A549 (cell line): ENCODE measurements at regions not wholly inside any gene's neighbourhood (a gene's known extent, or its start where the extent isn't known, plus 50 kb on each side); places are given as distances from the start of the nearest gene placed in this dataset.

Source experiments
- ATAC-seq, 2 experiments: fragments of 200-7000 bp in 1 of 2; fragments of >200 bp in 1 of 2; cut with Nextera tagmentation in 1 of 2; cut with Tn5 transposase in 1 of 2; 3 replicates each; pipeline versions ENCODE4 v1.8.0 to v1.9.1; 2018 to 2020; ENCODE audit warnings: mild to moderate bottlenecking in 1 of 2, moderate library complexity in 1 of 2
- CTCF ChIA-PET: fragments of 300-600 bp; sonication (Branson Sonifier 250); formaldehyde crosslinking; extraction: SDS; loops from one replicate; lab custom pipeline; 2021; ENCODE audit warnings: antibody characterized with exemption, inconsistent platforms; lab: Yijun Ruan, JAX
- POLR2A ChIA-PET: fragments of 350-600 bp; formaldehyde crosslinking; extraction: SDS; loops from one replicate; lab custom pipeline; 2021; ENCODE audit warnings: antibody characterized with exemption, inconsistent platforms; lab: Yijun Ruan, JAX
- DNase-seq, 2 experiments: peaks; one replicate each; pipeline versions ENCODE4 v3.0.0 to v3.0.0-alpha.2; 2011 to 2016; ENCODE audit warnings: low read depth in 1 of 2, low spot score in 1 of 2
- FAIRE-seq: peaks from 2 replicates; lab custom pipeline; 2011; peaks lifted over from hg19 to GRCh38; lab: Jason Lieb, UNC
- H3K27ac ChIP-seq, 2 experiments: fragments of >200 bp; sonication (Bioruptor Twin); formaldehyde crosslinking; 3 replicates each; pipeline ENCODE4 v1.5.1; 2016 to 2017
- H3K4me1 ChIP-seq: fragments of >200 bp; sonication (Bioruptor Twin); formaldehyde crosslinking; 3 replicates; pipeline ENCODE4 v1.6.1; 2016
- H3K4me2 ChIP-seq: fragments of >200 bp; sonication (Bioruptor Twin); formaldehyde crosslinking; 3 replicates; pipeline ENCODE4 v1.6.1; 2016
- H3K4me3 ChIP-seq: fragments of >200 bp; sonication (Bioruptor Twin); formaldehyde crosslinking; 3 replicates; pipeline ENCODE4 v1.5.1; 2016
- H3K9me3 ChIP-seq: fragments of >200 bp; sonication (Bioruptor Twin); formaldehyde crosslinking; 3 replicates; pipeline ENCODE4 v1.6.1; 2016
- CBX2 ChIP-seq: fragments of 200-600 bp; sonication (generic); IDR thresholded peaks from 2 replicates; pipeline ENCODE4 v1.6.1; 2016; ENCODE audit warnings: low read depth, mild to moderate bottlenecking, borderline replicate concordance
- EHF ChIP-seq: fragments of 250-450 bp; sonication (Bioruptor Pico); IDR thresholded peaks from 2 replicates; pipeline ENCODE4 v1.5.0; 2020; ENCODE audit warnings: mild to moderate bottlenecking
- EHMT2 ChIP-seq: fragments of 200-600 bp; sonication (generic); IDR thresholded peaks from 2 replicates; pipeline ENCODE4 v1.6.1; 2016; ENCODE audit warnings: antibody characterized with exemption, low read depth, mild to moderate bottlenecking, moderate library complexity
- EP300 ChIP-seq, 2 experiments: fragments of >200 bp; sonication (Bioruptor Twin); formaldehyde crosslinking; IDR thresholded peaks; 2 replicates in 1 of 2; 3 replicates in 1 of 2; pipeline ENCODE4 v1.6.1; 2016 to 2017
- FOSB ChIP-seq: fragments of 250-450 bp; sonication (Bioruptor Pico); IDR thresholded peaks from 2 replicates; pipeline ENCODE4 v1.5.0; 2020; ENCODE audit warnings: mild to moderate bottlenecking, moderate library complexity
- FOSL2 ChIP-seq, 2 experiments: fragments of 450-650 bp in 1 of 2; fragments of >200 bp in 1 of 2; sonication (Bioruptor Twin) in 1 of 2; formaldehyde crosslinking; IDR thresholded peaks; 2 replicates each; pipeline versions ENCODE4 v1.5.0 to v1.6.1; 2016 to 2020; ENCODE audit warnings: mild to moderate bottlenecking in 1 of 2, moderate library complexity in 1 of 2
- HOXB13 ChIP-seq: fragments of 250-450 bp; sonication (Bioruptor Pico); IDR thresholded peaks from 2 replicates; pipeline ENCODE4 v1.5.0; 2020; ENCODE audit warnings: low read depth, mild to moderate bottlenecking, moderate library complexity
- KDM1A ChIP-seq: fragments of 200-600 bp; sonication (generic); IDR thresholded peaks from 2 replicates; pipeline ENCODE4 v1.6.1; 2016; ENCODE audit warnings: low read depth, mild to moderate bottlenecking
- MAZ ChIP-seq: fragments of 150-350 bp; IDR thresholded peaks from 2 replicates; pipeline ENCODE4 v1.6.1; 2014; ENCODE audit warnings: antibody characterized with exemption, low read depth, low read length, borderline replicate concordance
- PHF8 ChIP-seq: fragments of 200-600 bp; sonication (generic); IDR thresholded peaks from 2 replicates; pipeline ENCODE4 v1.6.1; 2016; ENCODE audit warnings: low read depth, mild to moderate bottlenecking, antibody characterized with exemption, moderate library complexity, borderline replicate concordance
- POLR2A ChIP-seq: IDR thresholded peaks from 2 replicates; pipeline ENCODE4 v1.6.1; 2012; ENCODE audit warnings: mild to moderate bottlenecking, low read length
- RAD21 ChIP-seq, 2 experiments: fragments of >200 bp in 1 of 2; sonication (Bioruptor Twin) in 1 of 2; formaldehyde crosslinking in 1 of 2; IDR thresholded peaks in 1 of 2; conservative IDR thresholded peaks in 1 of 2; 2 replicates in 1 of 2; 3 replicates in 1 of 2; pipeline ENCODE4 v1.6.1; 2012 to 2018; ENCODE audit warnings: inconsistent platforms in 1 of 2
- RCOR1 ChIP-seq: fragments of 150-350 bp; IDR thresholded peaks from 2 replicates; pipeline ENCODE4 v1.6.1; 2014; ENCODE audit warnings: antibody characterized with exemption, low read length, low read depth
- RNF2 ChIP-seq: fragments of 200-600 bp; sonication (generic); IDR thresholded peaks from 2 replicates; pipeline ENCODE4 v1.6.1; 2016; ENCODE audit warnings: low read depth, mild to moderate bottlenecking, antibody characterized with exemption, moderate library complexity, borderline replicate concordance
- SMC3 ChIP-seq: fragments of >200 bp; sonication (Bioruptor Twin); formaldehyde crosslinking; IDR thresholded peaks from 3 replicates; pipeline ENCODE4 v1.6.1; 2018; ENCODE audit warnings: inconsistent platforms
- TP53 ChIP-seq: fragments of 250-450 bp; sonication (Bioruptor Pico); IDR thresholded peaks from 2 replicates; pipeline ENCODE4 v1.5.0; 2021; ENCODE audit warnings: mild to moderate bottlenecking, moderate library complexity
- ZC3H11A ChIP-seq: fragments of 450-650 bp; IDR thresholded peaks from 2 replicates; pipeline ENCODE4 v1.6.1; 2014; ENCODE audit warnings: antibody characterized with exemption, mild to moderate bottlenecking
- ZNF302 ChIP-seq: fragments of 250-450 bp; sonication (Bioruptor Pico); IDR thresholded peaks from 2 replicates; pipeline ENCODE4 v1.9.0; 2021; ENCODE audit warnings: inconsistent platforms, mild to moderate bottlenecking, moderate library complexity
- WGBS: methylation state at CpG from one replicate; pipeline ENCODE4 v1.1.6; 2017; ENCODE audit errors: missing lambda C conversion rate; 5-methylcytosine and 5-hydroxymethylcytosine counted together
- TF ChIP-seq, protein P1 (sequence below): fragments of >200 bp; sonication (Bioruptor Twin); formaldehyde crosslinking; IDR thresholded peaks from 3 replicates; pipeline ENCODE4 v1.5.1; 2016
- TF ChIP-seq, protein P2 (sequence below): fragments of 150-350 bp; IDR thresholded peaks from 2 replicates; pipeline ENCODE4 v1.6.1; 2014; ENCODE audit warnings: low read depth, mild to moderate bottlenecking, low read length
- TF ChIP-seq, protein P3 (sequence below): IDR thresholded peaks from 2 replicates; pipeline ENCODE4 v1.6.1; 2012; ENCODE audit warnings: low read depth, borderline replicate concordance
- TF ChIP-seq, protein P4 (sequence below): fragments of 250-450 bp; sonication (Bioruptor Pico); IDR thresholded peaks from 2 replicates; pipeline ENCODE4 v1.5.0; 2021; ENCODE audit warnings: mild to moderate bottlenecking, moderate library complexity, borderline replicate concordance
- TF ChIP-seq, protein P5 (sequence below): fragments of 450-650 bp; IDR thresholded peaks from 2 replicates; pipeline ENCODE4 v1.6.1; 2014; ENCODE audit warnings: antibody characterized with exemption
- TF ChIP-seq, protein P6 (sequence below): fragments of 250-450 bp; sonication (Bioruptor Pico); IDR thresholded peaks from 2 replicates; pipeline ENCODE4 v1.5.0; 2020; ENCODE audit warnings: low read depth, mild to moderate bottlenecking, moderate library complexity
- TF ChIP-seq, protein P7 (sequence below): IDR thresholded peaks from 2 replicates; pipeline ENCODE4 v1.6.1; 2012

DNA sequence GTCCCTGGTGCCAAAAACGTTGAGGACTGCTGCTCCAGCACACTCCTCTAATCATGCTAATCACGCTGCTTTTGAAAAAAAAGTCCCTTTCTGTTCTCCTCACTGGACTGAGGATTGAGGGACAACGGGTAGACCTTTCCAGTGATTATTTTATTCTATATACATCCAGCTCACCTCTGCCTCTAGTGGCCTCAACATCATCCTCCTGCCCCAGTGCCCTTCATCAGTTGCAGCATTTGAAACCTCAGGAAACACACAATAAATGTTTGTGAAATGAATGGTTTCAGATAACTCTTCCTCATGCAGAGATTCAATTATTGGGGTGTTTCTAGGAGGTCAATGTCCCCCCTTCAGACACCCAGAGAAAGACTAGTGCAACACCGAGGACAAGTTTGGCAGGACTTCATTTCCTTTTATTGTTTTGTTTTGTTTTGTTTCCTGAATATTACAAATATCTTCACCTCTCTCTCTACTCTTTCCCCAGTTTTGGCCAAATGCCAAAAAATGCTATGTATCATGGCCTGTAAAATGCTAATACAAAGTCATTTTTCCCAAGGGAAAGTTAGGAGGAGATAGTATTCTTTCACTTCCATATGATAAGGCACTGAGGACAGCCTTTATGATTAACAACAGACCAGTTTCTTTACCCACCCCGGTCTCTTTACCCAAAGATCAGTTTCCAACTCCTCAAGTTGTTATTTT is 460.1 kb upstream of the SLIT2 start:
- Histone ChIP-seq H3K27ac (no peak overlapping the region), H3K4me3 (no peak overlapping the region), H3K9me3 (no peaks in the 10 kb centered on the region), H3K4me1 (no peaks in the 10 kb centered on the region), H3K4me2 (no peak overlapping the region)
- 4% methylated on average over 5 of the region's 5 CpGs for WGBS
- FAIRE-seq (no peak), DNase-seq (no peak), ATAC-seq (no peak)
- ChIA-PET CTCF (no interaction called here), POLR2A (no interaction called here)
- TF ChIP-seq PHF8 = no peak
- TF ChIP-seq, protein P1, sequence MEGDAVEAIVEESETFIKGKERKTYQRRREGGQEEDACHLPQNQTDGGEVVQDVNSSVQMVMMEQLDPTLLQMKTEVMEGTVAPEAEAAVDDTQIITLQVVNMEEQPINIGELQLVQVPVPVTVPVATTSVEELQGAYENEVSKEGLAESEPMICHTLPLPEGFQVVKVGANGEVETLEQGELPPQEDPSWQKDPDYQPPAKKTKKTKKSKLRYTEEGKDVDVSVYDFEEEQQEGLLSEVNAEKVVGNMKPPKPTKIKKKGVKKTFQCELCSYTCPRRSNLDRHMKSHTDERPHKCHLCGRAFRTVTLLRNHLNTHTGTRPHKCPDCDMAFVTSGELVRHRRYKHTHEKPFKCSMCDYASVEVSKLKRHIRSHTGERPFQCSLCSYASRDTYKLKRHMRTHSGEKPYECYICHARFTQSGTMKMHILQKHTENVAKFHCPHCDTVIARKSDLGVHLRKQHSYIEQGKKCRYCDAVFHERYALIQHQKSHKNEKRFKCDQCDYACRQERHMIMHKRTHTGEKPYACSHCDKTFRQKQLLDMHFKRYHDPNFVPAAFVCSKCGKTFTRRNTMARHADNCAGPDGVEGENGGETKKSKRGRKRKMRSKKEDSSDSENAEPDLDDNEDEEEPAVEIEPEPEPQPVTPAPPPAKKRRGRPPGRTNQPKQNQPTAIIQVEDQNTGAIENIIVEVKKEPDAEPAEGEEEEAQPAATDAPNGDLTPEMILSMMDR = no peak
- no peak for TF ChIP-seq TP53 (CRISPR knock-in tag)
- no peak for TF ChIP-seq ZNF302
- TF ChIP-seq KDM1A = no peak
- no peak for TF ChIP-seq RAD21 (conservative IDR thresholded peaks at IDR 0.05 in 1 of 2, IDR thresholded peaks at IDR 0.05 in 1 of 2)
- no peak for TF ChIP-seq FOSB (CRISPR knock-in tag)
- no peak for TF ChIP-seq MAZ
- TF ChIP-seq, protein P2, sequence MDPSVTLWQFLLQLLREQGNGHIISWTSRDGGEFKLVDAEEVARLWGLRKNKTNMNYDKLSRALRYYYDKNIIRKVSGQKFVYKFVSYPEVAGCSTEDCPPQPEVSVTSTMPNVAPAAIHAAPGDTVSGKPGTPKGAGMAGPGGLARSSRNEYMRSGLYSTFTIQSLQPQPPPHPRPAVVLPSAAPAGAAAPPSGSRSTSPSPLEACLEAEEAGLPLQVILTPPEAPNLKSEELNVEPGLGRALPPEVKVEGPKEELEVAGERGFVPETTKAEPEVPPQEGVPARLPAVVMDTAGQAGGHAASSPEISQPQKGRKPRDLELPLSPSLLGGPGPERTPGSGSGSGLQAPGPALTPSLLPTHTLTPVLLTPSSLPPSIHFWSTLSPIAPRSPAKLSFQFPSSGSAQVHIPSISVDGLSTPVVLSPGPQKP = no peak
- TF ChIP-seq, protein P3, sequence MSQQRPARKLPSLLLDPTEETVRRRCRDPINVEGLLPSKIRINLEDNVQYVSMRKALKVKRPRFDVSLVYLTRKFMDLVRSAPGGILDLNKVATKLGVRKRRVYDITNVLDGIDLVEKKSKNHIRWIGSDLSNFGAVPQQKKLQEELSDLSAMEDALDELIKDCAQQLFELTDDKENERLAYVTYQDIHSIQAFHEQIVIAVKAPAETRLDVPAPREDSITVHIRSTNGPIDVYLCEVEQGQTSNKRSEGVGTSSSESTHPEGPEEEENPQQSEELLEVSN = no peak
- TF ChIP-seq POLR2A = no peak

DNA sequence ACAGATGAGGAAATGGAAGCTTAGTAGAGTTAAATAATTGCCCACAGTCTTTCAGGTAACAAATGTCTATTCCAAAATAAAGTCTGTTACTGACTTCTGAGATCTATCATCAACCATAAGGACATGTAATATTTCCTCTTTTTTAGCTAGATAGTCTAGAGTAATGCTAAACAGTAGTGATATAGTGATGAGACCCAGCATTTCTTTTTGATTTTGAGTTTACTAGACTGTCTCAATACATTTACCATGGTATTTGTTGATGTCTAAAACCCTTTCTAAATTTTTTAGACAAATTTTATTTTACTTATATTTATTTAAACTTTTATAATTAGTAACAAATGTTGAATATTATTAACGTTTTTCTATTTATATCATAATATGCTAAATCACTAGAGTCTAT is 465.1 kb upstream of the SLIT2 start:
- POLR2A ChIA-PET = no interaction called here
- H3K4me1 ChIP-seq = no peaks in the 10 kb centered on the region
- H3K27ac ChIP-seq = no peak overlapping the region
- H3K4me2 ChIP-seq = no peak overlapping the region
- no peak overlapping the region for H3K4me3 ChIP-seq
- 0% methylated on average over 1 of the region's 1 CpG for WGBS
- DNase-seq = no peak
- H3K9me3 ChIP-seq = no peaks in the 10 kb centered on the region
- FAIRE-seq = no peak
- CTCF ChIA-PET = no interaction called here
- ATAC-seq = no peak
- no peak for TF ChIP-seq FOSL2 (IDR thresholded peaks at IDR 0.05)
- no peak for TF ChIP-seq FOSL2 (CRISPR knock-in tag; IDR thresholded peaks at IDR 0.05)
- TF ChIP-seq, protein P4, sequence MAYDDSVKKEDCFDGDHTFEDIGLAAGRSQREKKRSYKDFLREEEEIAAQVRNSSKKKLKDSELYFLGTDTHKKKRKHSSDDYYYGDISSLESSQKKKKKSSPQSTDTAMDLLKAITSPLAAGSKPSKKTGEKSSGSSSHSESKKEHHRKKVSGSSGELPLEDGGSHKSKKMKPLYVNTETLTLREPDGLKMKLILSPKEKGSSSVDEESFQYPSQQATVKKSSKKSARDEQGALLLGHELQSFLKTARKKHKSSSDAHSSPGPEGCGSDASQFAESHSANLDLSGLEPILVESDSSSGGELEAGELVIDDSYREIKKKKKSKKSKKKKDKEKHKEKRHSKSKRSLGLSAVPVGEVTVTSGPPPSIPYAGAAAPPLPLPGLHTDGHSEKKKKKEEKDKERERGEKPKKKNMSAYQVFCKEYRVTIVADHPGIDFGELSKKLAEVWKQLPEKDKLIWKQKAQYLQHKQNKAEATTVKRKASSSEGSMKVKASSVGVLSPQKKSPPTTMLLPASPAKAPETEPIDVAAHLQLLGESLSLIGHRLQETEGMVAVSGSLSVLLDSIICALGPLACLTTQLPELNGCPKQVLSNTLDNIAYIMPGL (CRISPR knock-in tag) = no peak
- TF ChIP-seq HOXB13 = no peak
- no peak for TF ChIP-seq EP300 (IDR thresholded peaks at IDR 0.05)
- no peak for TF ChIP-seq RNF2
- TF ChIP-seq EHF (CRISPR knock-in tag) = no peak
- TF ChIP-seq, protein P5, sequence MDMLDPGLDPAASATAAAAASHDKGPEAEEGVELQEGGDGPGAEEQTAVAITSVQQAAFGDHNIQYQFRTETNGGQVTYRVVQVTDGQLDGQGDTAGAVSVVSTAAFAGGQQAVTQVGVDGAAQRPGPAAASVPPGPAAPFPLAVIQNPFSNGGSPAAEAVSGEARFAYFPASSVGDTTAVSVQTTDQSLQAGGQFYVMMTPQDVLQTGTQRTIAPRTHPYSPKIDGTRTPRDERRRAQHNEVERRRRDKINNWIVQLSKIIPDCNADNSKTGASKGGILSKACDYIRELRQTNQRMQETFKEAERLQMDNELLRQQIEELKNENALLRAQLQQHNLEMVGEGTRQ = no peak
- no peak for TF ChIP-seq SMC3
- no peak for TF ChIP-seq ZC3H11A
- TF ChIP-seq, protein P6, sequence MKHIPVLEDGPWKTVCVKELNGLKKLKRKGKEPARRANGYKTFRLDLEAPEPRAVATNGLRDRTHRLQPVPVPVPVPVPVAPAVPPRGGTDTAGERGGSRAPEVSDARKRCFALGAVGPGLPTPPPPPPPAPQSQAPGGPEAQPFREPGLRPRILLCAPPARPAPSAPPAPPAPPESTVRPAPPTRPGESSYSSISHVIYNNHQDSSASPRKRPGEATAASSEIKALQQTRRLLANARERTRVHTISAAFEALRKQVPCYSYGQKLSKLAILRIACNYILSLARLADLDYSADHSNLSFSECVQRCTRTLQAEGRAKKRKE (CRISPR knock-in tag) = no peak
- TF ChIP-seq, protein P1 = no peak
- TF ChIP-seq FOSB (CRISPR knock-in tag) = no peak
- TF ChIP-seq EHMT2 = no peak
- no peak for TF ChIP-seq POLR2A
- TF ChIP-seq RCOR1 = no peak
- TF ChIP-seq CBX2 = no peak
- TF ChIP-seq, protein P3 = no peak
- TF ChIP-seq, protein P7, sequence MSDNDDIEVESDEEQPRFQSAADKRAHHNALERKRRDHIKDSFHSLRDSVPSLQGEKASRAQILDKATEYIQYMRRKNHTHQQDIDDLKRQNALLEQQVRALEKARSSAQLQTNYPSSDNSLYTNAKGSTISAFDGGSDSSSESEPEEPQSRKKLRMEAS = no peak
